Vagina (tissue), 2 donors: ENCODE measurements at regions not wholly inside any gene's neighbourhood (a gene's known extent, or its start where the extent isn't known, plus 50 kb on each side); places are given as distances from the start of the nearest gene placed in this dataset.

Experiments
- POLR2A ChIP-seq, 2 donors: fragments of 450-650 bp; IDR thresholded peaks; one replicate each; pipeline ENCODE4 v1.6.1; 2017; ENCODE audit warnings: antibody characterized with exemption in 2 of 2, mild to moderate bottlenecking in 2 of 2, moderate library complexity in 2 of 2
- POLR2AphosphoS5 ChIP-seq, 2 donors: sonication (generic); formaldehyde crosslinking; IDR thresholded peaks; one replicate each; pipeline ENCODE4 v1.9.0; 2017; ENCODE audit warnings: antibody characterized with exemption in 2 of 2, mild to moderate bottlenecking in 2 of 2, low read depth in 1 of 2; ENCODE audit not compliant: insufficient read depth in 1 of 2
- TF ChIP-seq, protein P1 (sequence below), 3 experiments: fragments of 450-650 bp in 2 of 3; fragments of 200-600 bp in 1 of 3; sonication (generic) in 1 of 3; IDR thresholded peaks; one replicate each; pipeline ENCODE4 v1.5.1; 2017 to 2019; ENCODE audit warnings: antibody characterized with exemption in 3 of 3, mild to moderate bottlenecking in 2 of 3, moderate library complexity in 2 of 3

GRCh38 chr9:1535599-1535998, 479.5 kb upstream of the SMARCA2 start:
- TF ChIP-seq, protein P1, sequence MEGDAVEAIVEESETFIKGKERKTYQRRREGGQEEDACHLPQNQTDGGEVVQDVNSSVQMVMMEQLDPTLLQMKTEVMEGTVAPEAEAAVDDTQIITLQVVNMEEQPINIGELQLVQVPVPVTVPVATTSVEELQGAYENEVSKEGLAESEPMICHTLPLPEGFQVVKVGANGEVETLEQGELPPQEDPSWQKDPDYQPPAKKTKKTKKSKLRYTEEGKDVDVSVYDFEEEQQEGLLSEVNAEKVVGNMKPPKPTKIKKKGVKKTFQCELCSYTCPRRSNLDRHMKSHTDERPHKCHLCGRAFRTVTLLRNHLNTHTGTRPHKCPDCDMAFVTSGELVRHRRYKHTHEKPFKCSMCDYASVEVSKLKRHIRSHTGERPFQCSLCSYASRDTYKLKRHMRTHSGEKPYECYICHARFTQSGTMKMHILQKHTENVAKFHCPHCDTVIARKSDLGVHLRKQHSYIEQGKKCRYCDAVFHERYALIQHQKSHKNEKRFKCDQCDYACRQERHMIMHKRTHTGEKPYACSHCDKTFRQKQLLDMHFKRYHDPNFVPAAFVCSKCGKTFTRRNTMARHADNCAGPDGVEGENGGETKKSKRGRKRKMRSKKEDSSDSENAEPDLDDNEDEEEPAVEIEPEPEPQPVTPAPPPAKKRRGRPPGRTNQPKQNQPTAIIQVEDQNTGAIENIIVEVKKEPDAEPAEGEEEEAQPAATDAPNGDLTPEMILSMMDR (IDR thresholded peaks at IDR 0.05), result no peak
- TF ChIP-seq POLR2AphosphoS5 (IDR thresholded peaks at IDR 0.05; ENCODE audit: insufficient read depth in 1 of 2, low read depth in 1 of 2) (no peak), POLR2A (IDR thresholded peaks at IDR 0.05) (no peak)
